ENCODE measurements at regions not wholly inside any gene's neighbourhood (a gene's known extent, or its start where the extent isn't known, plus 50 kb on each side); places are given as distances from the start of the nearest gene placed in this dataset.

GRCh38 chr17:72315122-72315913, 194.5 kb downstream of the SOX9 start:
- no peak for TF ChIP-seq CTCF (IDR thresholded peaks at IDR 0.05)
- TF ChIP-seq POLR2A (IDR thresholded peaks at IDR 0.05) = no peak

Measured in Peyer's patch (tissue), 4 donors.